Liver (tissue), 8 donors: ENCODE measurements at regions not wholly inside any gene's neighbourhood (a gene's known extent, or its start where the extent isn't known, plus 50 kb on each side); places are given as distances from the start of the nearest gene placed in this dataset.

Experiments used
- DNase-seq: peaks from one replicate; pipeline ENCODE4 v3.0.0-alpha.2; 2017; ENCODE audit warnings: low spot score
- H3K27ac ChIP-seq, 2 donors: one replicate each; pipeline ENCODE4 v1.7.0; 2013; ENCODE audit warnings: inconsistent platforms in 2 of 2, low read length in 2 of 2, control low read depth in 1 of 2, low read depth in 1 of 2, mild to moderate bottlenecking in 1 of 2
- H3K27me3 ChIP-seq, 4 donors: one replicate each; pipeline versions ENCODE4 v1.6.1 to v1.7.0; 2013; ENCODE audit warnings: low read length in 3 of 4, inconsistent platforms in 1 of 4, mild to moderate bottlenecking in 1 of 4, moderate library complexity in 1 of 4; ENCODE audit not compliant: control insufficient read depth in 4 of 4, insufficient read depth in 4 of 4
- H3K36me3 ChIP-seq, 4 donors: one replicate each; pipeline versions ENCODE4 v1.6.1 to v1.7.0; 2013; ENCODE audit warnings: low read length in 3 of 4, mild to moderate bottlenecking in 3 of 4, low read depth in 1 of 4, moderate library complexity in 1 of 4; ENCODE audit not compliant: control insufficient read depth in 4 of 4, insufficient read depth in 3 of 4
- H3K4me1 ChIP-seq, 4 donors: one replicate each; pipeline versions ENCODE4 v1.6.1 to v1.7.0; 2013; ENCODE audit warnings: low read length in 3 of 4, mild to moderate bottlenecking in 3 of 4, moderate library complexity in 1 of 4; ENCODE audit not compliant: control insufficient read depth in 4 of 4, insufficient read depth in 4 of 4
- H3K4me3 ChIP-seq, 3 donors: one replicate each; pipeline versions ENCODE4 v1.6.1 to v1.7.0; 2013; ENCODE audit warnings: low read length in 3 of 3, control low read depth in 1 of 3, low read depth in 1 of 3, mild to moderate bottlenecking in 1 of 3
- H3K9ac ChIP-seq, 2 donors: one replicate each; pipeline ENCODE4 v1.7.0; 2013; ENCODE audit warnings: low read length in 2 of 2, mild to moderate bottlenecking in 2 of 2, moderate library complexity in 2 of 2, control low read depth in 1 of 2, low read depth in 1 of 2
- H3K9me3 ChIP-seq, 4 donors: one replicate each; pipeline versions ENCODE4 v1.6.1 to v1.7.0; 2013; ENCODE audit warnings: low read length in 3 of 4; ENCODE audit not compliant: control insufficient read depth in 4 of 4
- EGR1 ChIP-seq, 2 donors: IDR thresholded peaks; 2 replicates each; pipeline ENCODE4 v1.6.1; 2016 to 2018; ENCODE audit warnings: antibody characterized with exemption in 2 of 2, low read depth in 2 of 2
- FOXA1 ChIP-seq: IDR thresholded peaks from 2 replicates; pipeline ENCODE4 v1.6.1; 2016; ENCODE audit warnings: antibody characterized with exemption
- FOXA2 ChIP-seq: IDR thresholded peaks from 2 replicates; pipeline ENCODE4 v1.6.1; 2016; ENCODE audit warnings: antibody characterized with exemption
- GABPA ChIP-seq, 2 donors: IDR thresholded peaks in 1 of 2; conservative IDR thresholded peaks in 1 of 2; 2 replicates each; pipeline ENCODE4 v1.6.1; 2016; ENCODE audit warnings: antibody characterized with exemption in 2 of 2, mild to moderate bottlenecking in 1 of 2, moderate library complexity in 1 of 2
- HNF4A ChIP-seq, 2 donors: conservative IDR thresholded peaks; 2 replicates each; pipeline ENCODE4 v1.6.1; 2016; ENCODE audit warnings: antibody characterized with exemption in 2 of 2, mild to moderate bottlenecking in 2 of 2
- HNF4G ChIP-seq: IDR thresholded peaks from 2 replicates; pipeline ENCODE4 v1.6.1; 2016; ENCODE audit warnings: antibody characterized with exemption
- JUND ChIP-seq, 2 donors: IDR thresholded peaks; 2 replicates each; pipeline ENCODE4 v1.6.1; 2016; ENCODE audit warnings: antibody characterized with exemption in 2 of 2
- NR2F2 ChIP-seq: IDR thresholded peaks from 2 replicates; pipeline ENCODE4 v1.6.1; 2016; ENCODE audit warnings: antibody characterized with exemption
- RAD21 ChIP-seq, 2 donors: IDR thresholded peaks; 2 replicates each; pipeline ENCODE4 v1.6.1; 2016; ENCODE audit warnings: antibody characterized with exemption in 2 of 2, mild to moderate bottlenecking in 2 of 2
- RXRA ChIP-seq, 2 donors: IDR thresholded peaks; 2 replicates each; pipeline ENCODE4 v1.6.1; 2017 to 2018; ENCODE audit warnings: antibody characterized with exemption in 2 of 2, mild to moderate bottlenecking in 1 of 2
- TAF1 ChIP-seq: conservative IDR thresholded peaks from 2 replicates; pipeline ENCODE4 v1.6.1; 2016; ENCODE audit warnings: antibody characterized with exemption, mild to moderate bottlenecking
- WGBS: extraction: QIAGEN DNeasy Blood & Tissue Kit; methylation state at CpG from one replicate; pipeline ENCODE4 v1.1.7; 2013; 5-methylcytosine and 5-hydroxymethylcytosine counted together
- TF ChIP-seq, protein P1 (sequence below): fragments of 150-350 bp; IDR thresholded peaks from 2 replicates; pipeline ENCODE4 v1.5.1; 2017; ENCODE audit warnings: improper control_type of control experiment, low read depth, low read length; ENCODE audit not compliant: missing input control
- TF ChIP-seq, protein P2 (sequence below): IDR thresholded peaks from 2 replicates; pipeline ENCODE4 v1.6.1; 2016; ENCODE audit warnings: antibody characterized with exemption
- TF ChIP-seq, protein P3 (sequence below): IDR thresholded peaks from 2 replicates; pipeline ENCODE4 v1.6.1; 2016; ENCODE audit warnings: antibody characterized with exemption, mild to moderate bottlenecking
- TF ChIP-seq, protein P4 (sequence below): IDR thresholded peaks from 2 replicates; pipeline ENCODE4 v1.6.1; 2016; ENCODE audit warnings: antibody characterized with exemption
- donor health status: healthy.
- donor health status: healthy.
- donor health status: healthy.
- donor health status: healthy.
- donor health status: healthy.

DNA sequence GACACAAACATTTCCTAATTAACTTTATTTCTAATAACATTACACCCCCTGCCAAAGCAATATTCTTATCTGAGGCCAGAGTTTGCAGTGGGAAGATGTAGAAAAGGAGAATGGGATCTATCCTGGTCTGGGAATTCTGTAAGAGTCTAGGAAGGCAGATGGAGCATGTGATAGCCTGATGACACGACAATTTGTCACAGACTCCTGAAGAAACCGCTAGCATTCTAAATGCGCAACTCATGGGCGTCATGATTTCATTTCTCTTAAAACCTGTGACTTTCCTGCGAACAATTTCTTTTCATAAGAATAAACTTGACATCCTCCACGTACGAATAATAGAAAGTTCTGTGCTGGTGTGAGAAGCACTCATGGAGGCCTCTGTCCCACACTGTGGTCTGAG, 72.9 kb upstream of the ATP10A start:
- Histone ChIP-seq H3K27me3 (peaks cover 0 to 3% (median under 1%) of the 10 kb centered on the region in 4 donors), H3K4me3 (no peak overlapping the region), H3K9ac (no peak overlapping the region), H3K36me3 (no peaks in the 10 kb centered on the region), H3K4me1 (no peaks in the 10 kb centered on the region), H3K9me3 (peaks cover 0 to 2% (median 0%) of the 10 kb centered on the region in 4 donors), H3K27ac (no peak overlapping the region)
- DNase-seq = no peak
- TF ChIP-seq, protein P1, sequence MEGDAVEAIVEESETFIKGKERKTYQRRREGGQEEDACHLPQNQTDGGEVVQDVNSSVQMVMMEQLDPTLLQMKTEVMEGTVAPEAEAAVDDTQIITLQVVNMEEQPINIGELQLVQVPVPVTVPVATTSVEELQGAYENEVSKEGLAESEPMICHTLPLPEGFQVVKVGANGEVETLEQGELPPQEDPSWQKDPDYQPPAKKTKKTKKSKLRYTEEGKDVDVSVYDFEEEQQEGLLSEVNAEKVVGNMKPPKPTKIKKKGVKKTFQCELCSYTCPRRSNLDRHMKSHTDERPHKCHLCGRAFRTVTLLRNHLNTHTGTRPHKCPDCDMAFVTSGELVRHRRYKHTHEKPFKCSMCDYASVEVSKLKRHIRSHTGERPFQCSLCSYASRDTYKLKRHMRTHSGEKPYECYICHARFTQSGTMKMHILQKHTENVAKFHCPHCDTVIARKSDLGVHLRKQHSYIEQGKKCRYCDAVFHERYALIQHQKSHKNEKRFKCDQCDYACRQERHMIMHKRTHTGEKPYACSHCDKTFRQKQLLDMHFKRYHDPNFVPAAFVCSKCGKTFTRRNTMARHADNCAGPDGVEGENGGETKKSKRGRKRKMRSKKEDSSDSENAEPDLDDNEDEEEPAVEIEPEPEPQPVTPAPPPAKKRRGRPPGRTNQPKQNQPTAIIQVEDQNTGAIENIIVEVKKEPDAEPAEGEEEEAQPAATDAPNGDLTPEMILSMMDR = no peak
- TF ChIP-seq TAF1 (no peak), HNF4G (no peak), JUND (IDR thresholded peaks at IDR 0.05) (no peak), HNF4A (conservative IDR thresholded peaks at IDR 0.05) (no peak), FOXA2 (no peak), FOXA1 (no peak), RXRA (IDR thresholded peaks at IDR 0.05) (no peak), RAD21 (IDR thresholded peaks at IDR 0.05) (no peak), GABPA (IDR thresholded peaks at IDR 0.05 in 1 of 2, conservative IDR thresholded peaks at IDR 0.05 in 1 of 2) (no peak), NR2F2 (no peak), EGR1 (IDR thresholded peaks at IDR 0.05; ENCODE audit: low read depth in 2 of 2) (no peak)
- TF ChIP-seq, protein P2, sequence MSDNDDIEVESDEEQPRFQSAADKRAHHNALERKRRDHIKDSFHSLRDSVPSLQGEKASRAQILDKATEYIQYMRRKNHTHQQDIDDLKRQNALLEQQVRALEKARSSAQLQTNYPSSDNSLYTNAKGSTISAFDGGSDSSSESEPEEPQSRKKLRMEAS = no peak
- TF ChIP-seq, protein P3, sequence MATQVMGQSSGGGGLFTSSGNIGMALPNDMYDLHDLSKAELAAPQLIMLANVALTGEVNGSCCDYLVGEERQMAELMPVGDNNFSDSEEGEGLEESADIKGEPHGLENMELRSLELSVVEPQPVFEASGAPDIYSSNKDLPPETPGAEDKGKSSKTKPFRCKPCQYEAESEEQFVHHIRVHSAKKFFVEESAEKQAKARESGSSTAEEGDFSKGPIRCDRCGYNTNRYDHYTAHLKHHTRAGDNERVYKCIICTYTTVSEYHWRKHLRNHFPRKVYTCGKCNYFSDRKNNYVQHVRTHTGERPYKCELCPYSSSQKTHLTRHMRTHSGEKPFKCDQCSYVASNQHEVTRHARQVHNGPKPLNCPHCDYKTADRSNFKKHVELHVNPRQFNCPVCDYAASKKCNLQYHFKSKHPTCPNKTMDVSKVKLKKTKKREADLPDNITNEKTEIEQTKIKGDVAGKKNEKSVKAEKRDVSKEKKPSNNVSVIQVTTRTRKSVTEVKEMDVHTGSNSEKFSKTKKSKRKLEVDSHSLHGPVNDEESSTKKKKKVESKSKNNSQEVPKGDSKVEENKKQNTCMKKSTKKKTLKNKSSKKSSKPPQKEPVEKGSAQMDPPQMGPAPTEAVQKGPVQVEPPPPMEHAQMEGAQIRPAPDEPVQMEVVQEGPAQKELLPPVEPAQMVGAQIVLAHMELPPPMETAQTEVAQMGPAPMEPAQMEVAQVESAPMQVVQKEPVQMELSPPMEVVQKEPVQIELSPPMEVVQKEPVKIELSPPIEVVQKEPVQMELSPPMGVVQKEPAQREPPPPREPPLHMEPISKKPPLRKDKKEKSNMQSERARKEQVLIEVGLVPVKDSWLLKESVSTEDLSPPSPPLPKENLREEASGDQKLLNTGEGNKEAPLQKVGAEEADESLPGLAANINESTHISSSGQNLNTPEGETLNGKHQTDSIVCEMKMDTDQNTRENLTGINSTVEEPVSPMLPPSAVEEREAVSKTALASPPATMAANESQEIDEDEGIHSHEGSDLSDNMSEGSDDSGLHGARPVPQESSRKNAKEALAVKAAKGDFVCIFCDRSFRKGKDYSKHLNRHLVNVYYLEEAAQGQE = no peak
- TF ChIP-seq, protein P4, sequence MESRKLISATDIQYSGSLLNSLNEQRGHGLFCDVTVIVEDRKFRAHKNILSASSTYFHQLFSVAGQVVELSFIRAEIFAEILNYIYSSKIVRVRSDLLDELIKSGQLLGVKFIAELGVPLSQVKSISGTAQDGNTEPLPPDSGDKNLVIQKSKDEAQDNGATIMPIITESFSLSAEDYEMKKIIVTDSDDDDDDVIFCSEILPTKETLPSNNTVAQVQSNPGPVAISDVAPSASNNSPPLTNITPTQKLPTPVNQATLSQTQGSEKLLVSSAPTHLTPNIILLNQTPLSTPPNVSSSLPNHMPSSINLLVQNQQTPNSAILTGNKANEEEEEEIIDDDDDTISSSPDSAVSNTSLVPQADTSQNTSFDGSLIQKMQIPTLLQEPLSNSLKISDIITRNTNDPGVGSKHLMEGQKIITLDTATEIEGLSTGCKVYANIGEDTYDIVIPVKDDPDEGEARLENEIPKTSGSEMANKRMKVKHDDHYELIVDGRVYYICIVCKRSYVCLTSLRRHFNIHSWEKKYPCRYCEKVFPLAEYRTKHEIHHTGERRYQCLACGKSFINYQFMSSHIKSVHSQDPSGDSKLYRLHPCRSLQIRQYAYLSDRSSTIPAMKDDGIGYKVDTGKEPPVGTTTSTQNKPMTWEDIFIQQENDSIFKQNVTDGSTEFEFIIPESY = no peak
- WGBS = 84% methylated on average over 7 of the region's 7 CpGs

DNA sequence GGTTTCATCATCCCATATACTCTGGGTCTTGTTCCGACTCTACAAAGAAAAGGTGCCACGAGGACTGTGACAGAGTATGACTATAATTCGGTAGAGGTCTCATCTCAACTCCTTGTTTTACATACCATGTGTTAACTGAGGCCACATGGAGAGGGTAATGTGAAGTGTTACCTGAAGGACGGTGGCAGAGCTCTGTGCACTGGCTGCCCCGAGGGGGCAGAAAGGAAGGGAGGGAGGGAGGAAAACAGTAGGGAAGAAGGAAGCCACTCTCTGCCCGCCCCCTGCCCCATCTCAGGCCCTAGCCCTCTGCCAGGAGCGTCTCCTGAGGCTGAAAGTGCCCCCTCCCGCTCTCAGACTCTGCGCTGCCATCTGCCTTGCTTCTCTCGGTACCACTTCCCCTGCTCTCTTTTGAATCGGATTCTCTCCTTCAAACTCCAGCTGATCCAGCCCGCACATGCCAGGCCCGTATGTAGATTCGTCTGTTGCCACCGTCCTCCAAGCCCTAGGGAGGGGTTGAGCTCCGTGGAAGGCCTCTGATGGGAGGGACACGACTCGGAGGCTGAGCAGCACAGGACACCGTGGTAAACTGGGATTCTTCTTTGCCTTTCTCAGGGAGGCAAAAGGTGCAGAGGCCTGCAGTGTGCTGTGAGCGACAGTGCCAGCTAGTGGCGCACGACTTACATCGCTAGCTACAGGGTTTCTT, 70.5 kb upstream of the ATP10A start:
- 15% methylated on average over 23 of the region's 23 CpGs for WGBS
- no peaks in the 10 kb centered on the region for H3K4me1 ChIP-seq
- H3K36me3 ChIP-seq = no peaks in the 10 kb centered on the region
- peak; percentile 70 to 78 for TF ChIP-seq RAD21 (IDR thresholded peaks at IDR 0.05)
- TF ChIP-seq, protein P1 = peak; percentile 50
- TF ChIP-seq, protein P3 = no peak
- no peak overlapping the region for H3K9ac ChIP-seq
- H3K27me3 ChIP-seq = peaks cover 0 to 3% (median under 1%) of the 10 kb centered on the region in 4 donors
- no peak for DNase-seq
- no peak overlapping the region for H3K27ac ChIP-seq
- H3K9me3 ChIP-seq = peaks cover 0 to 2% (median 0%) of the 10 kb centered on the region in 4 donors
- no peak overlapping the region for H3K4me3 ChIP-seq
